GM19467 (cell line): ENCODE measurements at regions not wholly inside any gene's neighbourhood (a gene's known extent, or its start where the extent isn't known, plus 50 kb on each side); places are given as distances from the start of the nearest gene placed in this dataset.

Source experiments
- ATAC-seq: cut with Tn5 transposase; IDR thresholded peaks from one replicate; pipeline ENCODE4 v1.9.1; 2021; ENCODE audit warnings: mild to moderate bottlenecking, moderate library complexity; ENCODE audit not compliant: unreplicated experiment

GRCh38 chr1:218863987-218864386 is 309.7 kb upstream of the LYPLAL1 start:
- ATAC-seq, result no peak

- ATAC-seq, result no peak
Measured at GRCh38 chr1:218865591-218865990, 308.1 kb upstream of the LYPLAL1 start.

- ATAC-seq, result no peak
Measured at GRCh38 chr1:218866507-218866906, 307.2 kb upstream of the LYPLAL1 start.

- ATAC-seq, result no peak
Measured at GRCh38 chr1:218867066-218867465, 306.6 kb upstream of the LYPLAL1 start.

GRCh38 chr1:218867941-218868626 is 305.6 kb upstream of the LYPLAL1 start:
- ATAC-seq, result no peak

- no peak for ATAC-seq
Measured at GRCh38 chr1:218869276-218869675, 304.4 kb upstream of the LYPLAL1 start.

- ATAC-seq, result no peak
Measured at GRCh38 chr1:218872026-218872425, 301.7 kb upstream of the LYPLAL1 start.

- ATAC-seq, result no peak
Measured at GRCh38 chr1:218872928-218873327, 300.8 kb upstream of the LYPLAL1 start.

GRCh38 chr1:218874313-218874712 is 299.4 kb upstream of the LYPLAL1 start:
- no peak for ATAC-seq

- ATAC-seq, result no peak
Measured at GRCh38 chr1:218874801-218875400, 298.8 kb upstream of the LYPLAL1 start.

GRCh38 chr1:218878369-218878768 is 295.3 kb upstream of the LYPLAL1 start:
- no peak for ATAC-seq

- no peak for ATAC-seq
Measured at GRCh38 chr1:218880484-218881060, 293.1 kb upstream of the LYPLAL1 start.

GRCh38 chr1:218882454-218882853 is 291.2 kb upstream of the LYPLAL1 start:
- ATAC-seq, result no peak

GRCh38 chr1:218886101-218886871 is 287.4 kb upstream of the LYPLAL1 start:
- no peak for ATAC-seq

- ATAC-seq, result no peak
Measured at GRCh38 chr1:218887141-218887925, 286.3 kb upstream of the LYPLAL1 start.

GRCh38 chr1:218890451-218890850 is 283.2 kb upstream of the LYPLAL1 start:
- no peak for ATAC-seq

GRCh38 chr1:218891577-218891976 is 282.1 kb upstream of the LYPLAL1 start:
- no peak for ATAC-seq

- ATAC-seq, result no peak
Measured at GRCh38 chr1:218895064-218895587, 278.6 kb upstream of the LYPLAL1 start.

GRCh38 chr1:218896202-218896601 is 277.5 kb upstream of the LYPLAL1 start:
- ATAC-seq, result no peak

- ATAC-seq, result no peak
Measured at GRCh38 chr1:218898921-218899320, 274.8 kb upstream of the LYPLAL1 start.

- no peak for ATAC-seq
Measured at GRCh38 chr1:218900615-218901014, 273.1 kb upstream of the LYPLAL1 start.
